Lung (tissue), 11 donors: ENCODE measurements at regions not wholly inside any gene's neighbourhood (a gene's known extent, or its start where the extent isn't known, plus 50 kb on each side); places are given as distances from the start of the nearest gene placed in this dataset.

Experiments
- ATAC-seq: fragments of 200-7000 bp; cut with Tn5 transposase; one replicate; pipeline ENCODE4 v1.9.1; 2020; ENCODE audit warnings: moderate number of reproducible peaks; ENCODE audit not compliant: insufficient read depth, low FRiP score
- DNase-seq, 3 donors: peaks; one replicate each; pipeline ENCODE4 v3.0.0-alpha.2; 2013 to 2017
- H3K27ac ChIP-seq, 2 donors: one replicate each; pipeline ENCODE4 v1.5.1; 2013; ENCODE audit warnings: mild to moderate bottlenecking in 2 of 2, moderate library complexity in 2 of 2, control low read depth in 1 of 2, inconsistent platforms in 1 of 2, low read depth in 1 of 2, low read length in 1 of 2
- H3K27me3 ChIP-seq, 3 donors: one replicate each; pipeline ENCODE4 v1.5.1; 2013; ENCODE audit warnings: low read length in 2 of 3; ENCODE audit not compliant: control insufficient read depth in 3 of 3, insufficient read depth in 3 of 3
- H3K36me3 ChIP-seq, 4 donors: one replicate each; pipeline ENCODE4 v1.5.1; 2013; ENCODE audit warnings: low read length in 4 of 4, mild to moderate bottlenecking in 1 of 4, moderate library complexity in 1 of 4; ENCODE audit not compliant: control insufficient read depth in 4 of 4, insufficient read depth in 4 of 4
- H3K4me1 ChIP-seq, 5 donors: one replicate each; pipeline ENCODE4 v1.5.1; 2013; ENCODE audit warnings: low read length in 5 of 5, mild to moderate bottlenecking in 2 of 5, moderate library complexity in 1 of 5; ENCODE audit not compliant: control insufficient read depth in 5 of 5, insufficient read depth in 5 of 5
- H3K4me3 ChIP-seq: one replicate; pipeline ENCODE4 v1.5.1; 2013; ENCODE audit warnings: mild to moderate bottlenecking, control low read depth, moderate library complexity
- H3K9ac ChIP-seq, 2 donors: one replicate each; pipeline ENCODE4 v1.5.1; 2013; ENCODE audit warnings: low read length in 2 of 2, control low read depth in 1 of 2; ENCODE audit not compliant: insufficient read depth in 1 of 2
- H3K9me3 ChIP-seq, 4 donors: one replicate each; pipeline ENCODE4 v1.5.1; 2013; ENCODE audit warnings: low read length in 3 of 4, mild to moderate bottlenecking in 1 of 4, moderate library complexity in 1 of 4; ENCODE audit not compliant: control insufficient read depth in 4 of 4, insufficient read depth in 3 of 4
- WGBS, 2 donors: extraction: QIAGEN DNeasy Blood & Tissue Kit; methylation state at CpG; one replicate each; pipeline ENCODE4 v1.1.7; 2013; 5-methylcytosine and 5-hydroxymethylcytosine counted together
- TF ChIP-seq, protein P1 (sequence below): IDR thresholded peaks from 2 replicates; pipeline ENCODE4 v1.5.1; 2012; ENCODE audit warnings: mild to moderate bottlenecking; ENCODE audit errors: control extremely low read depth, extremely low read depth
- donor health status: control.
- donor health status: control.
- donor health status: Bipolar disorder and iron deficiency.
- donor health status: healthy.
- donor health status: DM: yes; HTN: yes; CAD: no.

DNA sequence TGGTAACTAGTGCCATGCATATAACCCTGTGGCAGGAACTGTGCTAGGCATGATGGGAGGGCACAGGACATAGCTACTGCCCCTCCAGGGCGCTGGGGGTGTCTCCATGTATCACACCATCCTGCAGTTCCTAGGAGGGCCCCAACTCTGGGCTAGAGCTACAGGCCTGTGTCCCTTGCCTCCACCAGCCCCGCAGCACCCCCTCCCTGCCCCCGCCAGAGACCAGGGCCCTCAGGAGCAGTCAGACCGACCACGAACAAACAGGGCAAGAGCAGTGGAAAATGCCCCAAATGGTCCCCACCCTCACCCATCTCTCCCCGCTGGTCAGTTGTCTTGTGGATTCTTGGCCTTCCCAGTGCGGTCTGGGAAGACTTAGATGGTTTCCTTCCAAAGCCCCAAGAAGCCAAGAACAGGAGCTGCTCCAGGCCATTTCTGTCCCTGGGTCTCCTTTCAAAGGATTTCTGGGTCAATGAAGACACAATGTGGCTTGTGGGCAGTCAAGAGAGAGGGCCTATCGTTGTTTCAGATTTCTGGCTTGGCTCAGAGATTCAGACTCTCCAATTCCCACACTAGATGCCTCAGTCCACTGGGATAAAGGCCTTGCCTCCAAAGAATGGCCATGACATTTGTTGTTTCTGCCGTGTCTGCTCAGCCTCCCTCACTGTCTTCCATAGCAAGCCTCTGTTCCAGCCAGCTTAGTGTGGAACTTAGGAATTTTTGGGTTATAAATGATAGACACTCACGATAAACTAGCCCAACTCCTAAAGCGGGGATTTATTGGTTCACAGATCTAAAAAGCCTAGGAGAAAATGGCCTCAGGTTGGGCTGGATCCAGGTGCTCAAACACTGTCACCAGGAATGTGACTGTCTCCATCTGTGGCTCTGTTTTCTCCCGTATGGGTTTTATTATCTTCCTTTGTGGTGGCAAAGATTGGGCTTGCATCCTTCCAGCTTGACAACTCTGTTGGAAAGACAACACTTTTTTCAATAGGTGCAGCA, 80.6 kb downstream of the LSM3 start:
- ATAC-seq (no peak), DNase-seq (no peak)
- peaks cover 0 to 20% (median 16%) of the 10 kb centered on the region in 5 donors for H3K4me1 ChIP-seq
- peaks cover 0 to 2% (median 0%) of the 10 kb centered on the region in 4 donors for H3K9me3 ChIP-seq
- no peaks in the 10 kb centered on the region for H3K27me3 ChIP-seq
- 78 to 88% methylated on average over 12 of the region's 12 CpGs for WGBS, 2 donors
- no peak overlapping the region for H3K4me3 ChIP-seq
- H3K36me3 ChIP-seq = no peaks in the 10 kb centered on the region
- no peak overlapping the region for H3K9ac ChIP-seq
- H3K27ac ChIP-seq = no peak overlapping the region
- TF ChIP-seq, protein P1, sequence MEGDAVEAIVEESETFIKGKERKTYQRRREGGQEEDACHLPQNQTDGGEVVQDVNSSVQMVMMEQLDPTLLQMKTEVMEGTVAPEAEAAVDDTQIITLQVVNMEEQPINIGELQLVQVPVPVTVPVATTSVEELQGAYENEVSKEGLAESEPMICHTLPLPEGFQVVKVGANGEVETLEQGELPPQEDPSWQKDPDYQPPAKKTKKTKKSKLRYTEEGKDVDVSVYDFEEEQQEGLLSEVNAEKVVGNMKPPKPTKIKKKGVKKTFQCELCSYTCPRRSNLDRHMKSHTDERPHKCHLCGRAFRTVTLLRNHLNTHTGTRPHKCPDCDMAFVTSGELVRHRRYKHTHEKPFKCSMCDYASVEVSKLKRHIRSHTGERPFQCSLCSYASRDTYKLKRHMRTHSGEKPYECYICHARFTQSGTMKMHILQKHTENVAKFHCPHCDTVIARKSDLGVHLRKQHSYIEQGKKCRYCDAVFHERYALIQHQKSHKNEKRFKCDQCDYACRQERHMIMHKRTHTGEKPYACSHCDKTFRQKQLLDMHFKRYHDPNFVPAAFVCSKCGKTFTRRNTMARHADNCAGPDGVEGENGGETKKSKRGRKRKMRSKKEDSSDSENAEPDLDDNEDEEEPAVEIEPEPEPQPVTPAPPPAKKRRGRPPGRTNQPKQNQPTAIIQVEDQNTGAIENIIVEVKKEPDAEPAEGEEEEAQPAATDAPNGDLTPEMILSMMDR = no peak

DNA sequence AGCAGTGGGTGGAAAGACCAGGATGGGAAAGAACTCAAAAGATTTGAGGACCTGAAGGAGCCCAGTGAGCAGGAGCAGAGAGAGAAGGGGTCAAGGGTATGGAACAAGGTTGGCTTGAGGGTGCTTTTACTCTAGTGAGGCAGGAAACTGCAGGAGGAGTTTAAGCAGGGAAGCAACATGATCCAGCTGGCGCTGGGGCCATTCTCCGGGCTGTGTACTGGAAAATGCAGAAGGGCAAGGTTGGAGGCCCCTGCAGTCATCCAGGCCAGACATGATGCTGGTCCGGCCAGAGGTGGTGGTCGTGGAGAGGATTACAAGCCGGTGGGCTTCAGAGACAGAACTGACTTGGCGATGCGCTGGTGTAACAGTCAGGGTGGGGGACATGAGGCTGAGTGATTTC, 81.8 kb downstream of the LSM3 start:
- DNase-seq = peak in 2 of 3 donors; percentile 33 to 57
- peaks cover 0 to 20% (median 16%) of the 10 kb centered on the region in 5 donors for H3K4me1 ChIP-seq
- ATAC-seq = no peak
- H3K4me3 ChIP-seq = no peak overlapping the region
- H3K36me3 ChIP-seq = no peaks in the 10 kb centered on the region
- H3K27me3 ChIP-seq = no peaks in the 10 kb centered on the region
- H3K27ac ChIP-seq = no peak overlapping the region
- H3K9ac ChIP-seq = no peak overlapping the region
- TF ChIP-seq, protein P1 = no peak
- H3K9me3 ChIP-seq = peaks cover 0 to under 1% (median 0%) of the 10 kb centered on the region in 4 donors
- 68 to 86% methylated on average over 7 of the region's 7 CpGs for WGBS, 2 donors

DNA sequence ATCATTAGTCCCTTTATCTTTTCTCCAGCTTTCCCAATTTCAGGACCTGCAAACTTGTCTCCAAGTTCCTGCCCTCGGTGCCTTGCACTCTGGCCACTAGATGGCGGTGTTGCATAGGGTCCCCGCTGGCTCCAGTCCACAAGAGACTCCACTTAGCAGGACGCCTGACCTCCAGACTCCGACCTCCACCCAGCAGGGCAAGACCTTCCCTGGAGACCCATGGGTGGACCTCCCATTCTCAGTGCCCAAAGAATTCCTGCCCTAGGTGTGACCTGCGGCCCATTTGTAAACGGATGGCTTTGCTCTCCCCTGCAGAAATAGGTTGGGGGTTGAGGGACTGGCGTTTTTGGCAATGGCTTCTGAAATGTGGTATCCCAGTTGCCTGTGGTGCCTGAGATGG, 82.6 kb downstream of the LSM3 start:
- Histone ChIP-seq H3K27ac (no peak overlapping the region), H3K9me3 (no peaks in the 10 kb centered on the region), H3K9ac (no peak overlapping the region), H3K36me3 (no peaks in the 10 kb centered on the region), H3K4me3 (no peak overlapping the region), H3K4me1 (peaks cover 0 to 21% (median 12%) of the 10 kb centered on the region in 5 donors), H3K27me3 (no peaks in the 10 kb centered on the region)
- peak; percentile 72 for ATAC-seq
- 19 to 23% methylated on average over 8 of the region's 8 CpGs for WGBS, 2 donors
- DNase-seq = peak; percentile 88 to 90 (median 88)
- TF ChIP-seq, protein P1 = peak; percentile 97
